Naive B cell (primary cell): ENCODE measurements at regions not wholly inside any gene's neighbourhood (a gene's known extent, or its start where the extent isn't known, plus 50 kb on each side); places are given as distances from the start of the nearest gene placed in this dataset.
"Not testable (repeated sequence)": the region's sequence is repeated elsewhere in the genome, so short reads cannot be mapped to it uniquely, and the experiment has no call there.

ENCODE experiments used
- ATAC-seq, 2 donors: fragments of 150-1000 bp; cut with Tn5 transposase; 2 replicates each; pipeline ENCODE4 v1.10.0; 2021; ENCODE audit warnings: low read depth in 2 of 2, mild to moderate bottlenecking in 2 of 2, moderate library complexity in 2 of 2
- DNase-seq: peaks from one replicate; pipeline ENCODE4 v3.0.0; 2022
- H3K27ac Mint-ChIP-seq, 6 donors: one replicate each; pipeline ENCODE4 v1.8.0; 2020 to 2022; ENCODE audit warnings: mild to moderate bottlenecking in 6 of 6, mixed read lengths in 6 of 6, moderate library complexity in 5 of 6, inconsistent platforms in 2 of 6
- H3K27me3 Mint-ChIP-seq, 3 donors: one replicate each; pipeline ENCODE4 v1.8.0; 2021 to 2022; ENCODE audit warnings: mixed read lengths in 3 of 3, mild to moderate bottlenecking in 1 of 3
- H3K36me3 Mint-ChIP-seq, 2 donors: one replicate each; pipeline ENCODE4 v1.8.0; 2020 to 2022; ENCODE audit warnings: mixed read lengths in 2 of 2, inconsistent platforms in 1 of 2, mild to moderate bottlenecking in 1 of 2
- H3K4me1 Mint-ChIP-seq, 3 donors: one replicate each; pipeline ENCODE4 v1.8.0; 2020 to 2022; ENCODE audit warnings: mixed read lengths in 3 of 3, inconsistent platforms in 1 of 3, mild to moderate bottlenecking in 1 of 3, moderate library complexity in 1 of 3
- H3K4me3 Mint-ChIP-seq, 8 donors: one replicate each; pipeline ENCODE4 v1.8.0; 2020 to 2022; ENCODE audit warnings: mild to moderate bottlenecking in 8 of 8, mixed read lengths in 8 of 8, moderate library complexity in 8 of 8, inconsistent platforms in 2 of 8
- H3K9me3 Mint-ChIP-seq, 7 donors: one replicate each; pipeline ENCODE4 v1.8.0; 2020 to 2022; ENCODE audit warnings: mixed read lengths in 7 of 7, mild to moderate bottlenecking in 5 of 7, inconsistent platforms in 2 of 7, moderate library complexity in 1 of 7

DNA sequence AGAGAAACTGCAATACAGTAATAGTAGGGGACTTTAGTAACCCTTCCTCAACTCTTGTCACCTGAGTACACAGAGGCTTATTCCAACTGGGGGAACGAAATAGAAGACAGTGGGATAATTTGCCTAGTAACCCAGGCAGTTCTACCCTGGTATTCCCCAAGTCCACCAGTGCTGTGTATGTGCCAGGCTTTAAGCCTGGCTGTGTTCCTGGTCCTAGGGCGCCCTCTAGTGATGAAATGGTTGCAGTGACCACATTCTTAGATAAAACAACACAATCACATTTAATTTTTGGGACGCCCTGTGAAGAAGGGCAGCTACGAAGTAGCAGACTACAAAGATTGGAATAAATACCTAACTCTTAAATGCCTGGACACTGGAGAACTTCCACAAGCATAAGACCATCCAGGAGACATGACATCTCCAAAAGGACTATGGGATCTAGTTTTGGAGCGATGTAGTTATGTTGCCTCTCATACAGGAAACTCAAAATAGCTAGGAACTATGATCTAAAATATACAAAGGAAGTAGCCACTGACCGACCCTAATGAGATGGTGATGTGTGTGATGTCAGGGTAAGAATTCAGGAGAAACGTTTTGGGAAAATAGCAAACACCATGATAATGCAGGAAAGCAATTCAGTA, 163.0 kb upstream of the XIST start:
- ATAC-seq, result peak; percentile 66 to 68
- H3K27me3 Mint-ChIP-seq, result no peaks in the 10 kb centered on the region
- peak overlapping the region in 1 of 6 donors; percentile 49 for H3K27ac Mint-ChIP-seq
- peaks cover 0 to 1% of the 10 kb centered on the region in 2 donors for H3K36me3 Mint-ChIP-seq
- no peak overlapping the region for H3K4me3 Mint-ChIP-seq
- H3K4me1 Mint-ChIP-seq, result peaks cover 0 to 5% (median 3%) of the 10 kb centered on the region in 3 donors
- peak; percentile 62 for DNase-seq
- H3K9me3 Mint-ChIP-seq, result no peaks in the 10 kb centered on the region

DNA sequence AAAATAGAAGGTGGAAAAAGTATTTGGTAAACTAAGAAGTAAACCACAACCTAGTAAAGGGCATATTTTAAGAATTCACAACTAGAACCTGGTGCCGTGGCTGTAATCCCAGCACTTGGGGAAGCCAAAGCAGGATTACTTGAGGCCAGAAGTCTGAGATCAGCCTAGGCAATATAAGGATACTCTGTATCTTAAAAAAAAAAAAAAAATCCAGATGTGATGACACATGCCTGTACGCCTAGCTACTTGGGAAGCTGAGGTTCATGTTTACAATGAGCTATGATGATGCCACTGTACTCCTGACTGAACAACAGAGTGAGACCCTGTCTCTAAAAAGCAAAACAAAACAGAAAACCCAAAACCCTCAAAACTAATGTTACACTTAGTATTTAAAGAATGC, 156.5 kb upstream of the XIST start:
- H3K9me3 Mint-ChIP-seq, result peaks cover 0 to 10% (median 6%) of the 10 kb centered on the region in 7 donors
- H3K27ac Mint-ChIP-seq, result no peak overlapping the region

DNA sequence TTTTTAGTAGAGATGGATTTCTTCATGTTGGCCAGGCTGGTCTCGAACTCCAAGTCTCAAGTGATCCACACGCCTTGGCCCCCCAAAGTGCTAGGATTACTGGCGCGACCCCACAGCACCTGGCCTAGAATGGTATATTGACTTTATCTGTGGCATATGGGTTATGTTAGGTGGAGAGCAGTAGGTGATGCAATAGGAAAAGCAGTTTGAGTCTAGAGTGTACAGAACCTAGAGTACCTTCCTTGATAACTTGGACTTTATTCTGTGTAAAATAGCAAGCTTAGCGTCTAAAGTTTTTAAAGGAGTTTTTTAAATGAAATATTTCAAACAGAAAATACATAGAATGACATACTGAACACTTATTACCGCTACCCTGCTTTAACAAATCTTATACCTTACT, 139.5 kb upstream of the XIST start:
- ATAC-seq, result no peak
- Mint-ChIP-seq H3K27me3 (no peaks in the 10 kb centered on the region), H3K27ac (no peak overlapping the region), H3K4me3 (no peak overlapping the region), H3K36me3 (peaks cover 22 to 33% of the 10 kb centered on the region in 2 donors), H3K4me1 (peaks cover 0 to 6% (median 4%) of the 10 kb centered on the region in 3 donors), H3K9me3 (peaks cover 0 to 5% (median 0%) of the 10 kb centered on the region in 7 donors)
- DNase-seq, result no peak

More for the DNA sequence above, 156.5 kb upstream of the XIST start:
- Mint-ChIP-seq H3K27me3 (no peaks in the 10 kb centered on the region), H3K36me3 (peaks cover 11 to 16% of the 10 kb centered on the region in 2 donors), H3K4me3 (no peak overlapping the region), H3K4me1 (no peaks in the 10 kb centered on the region)
- DNase-seq, result no peak
- no peak for ATAC-seq

DNA sequence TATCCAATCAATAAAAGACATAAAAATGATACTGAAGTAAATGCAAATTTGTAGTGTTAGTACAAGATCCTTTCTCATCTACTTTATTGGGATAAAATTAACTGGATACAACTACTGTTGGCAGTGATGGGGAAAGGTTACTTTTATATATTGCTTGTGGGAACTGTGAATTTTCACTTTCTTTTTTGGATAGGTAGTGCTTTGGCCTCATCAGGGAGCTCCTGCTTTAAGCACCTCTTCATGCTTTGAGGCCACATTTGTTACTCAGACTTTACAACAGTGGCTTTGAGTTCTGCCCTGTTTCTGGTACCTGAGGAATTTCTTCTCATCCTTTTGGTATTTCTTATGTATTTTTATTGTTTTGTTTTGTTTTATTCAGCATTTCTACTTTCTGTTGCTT, 134.7 kb upstream of the XIST start:
- H3K4me3 Mint-ChIP-seq, result no peak overlapping the region
- no peak for DNase-seq
- H3K27ac Mint-ChIP-seq, result no peak overlapping the region
- peaks cover 0 to 13% (median 7%) of the 10 kb centered on the region in 3 donors for H3K4me1 Mint-ChIP-seq
- H3K36me3 Mint-ChIP-seq, result peaks cover 14 to 22% of the 10 kb centered on the region in 2 donors
- H3K27me3 Mint-ChIP-seq, result no peaks in the 10 kb centered on the region
- peaks cover 0 to 3% (median 0%) of the 10 kb centered on the region in 7 donors for H3K9me3 Mint-ChIP-seq
- no peak for ATAC-seq

DNA sequence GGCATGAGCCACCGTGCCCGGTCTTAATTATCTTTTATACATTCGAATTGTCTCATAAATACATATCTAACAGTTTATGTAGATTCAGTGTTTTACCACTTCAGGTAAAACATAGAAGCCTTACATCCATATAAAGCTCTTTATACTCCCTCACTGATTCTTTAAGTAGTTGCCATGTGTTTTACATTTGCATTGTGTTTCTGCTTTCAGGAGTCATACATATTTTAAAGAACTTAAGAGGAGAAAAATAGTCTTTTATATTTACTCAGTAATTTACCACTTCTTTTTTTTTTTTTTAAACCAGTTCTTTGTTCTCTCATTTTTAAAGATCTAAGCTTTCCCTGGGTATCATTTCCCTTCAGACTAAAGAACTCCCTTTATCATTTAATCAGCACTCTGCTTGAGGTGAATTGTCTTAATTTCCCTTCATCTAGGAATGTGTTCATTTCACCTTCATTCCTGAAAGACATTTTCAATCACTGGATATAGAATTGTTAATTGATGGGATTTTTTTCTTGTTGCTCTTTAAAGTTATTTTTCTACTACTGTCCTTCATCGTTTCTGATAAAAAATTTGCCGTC, 127.1 kb upstream of the XIST start:
- no peak for ATAC-seq
- peak overlapping the region in 3 of 6 donors; percentile 29 to 51 (median 34) for H3K27ac Mint-ChIP-seq
- H3K36me3 Mint-ChIP-seq, result peaks cover 5 to 7% of the 10 kb centered on the region in 2 donors
- no peaks in the 10 kb centered on the region for H3K9me3 Mint-ChIP-seq
- DNase-seq, result no peak
- no peak overlapping the region for H3K4me3 Mint-ChIP-seq
- H3K27me3 Mint-ChIP-seq, result no peaks in the 10 kb centered on the region
- H3K4me1 Mint-ChIP-seq, result peaks cover 18 to 46% (median 20%) of the 10 kb centered on the region in 3 donors

DNA sequence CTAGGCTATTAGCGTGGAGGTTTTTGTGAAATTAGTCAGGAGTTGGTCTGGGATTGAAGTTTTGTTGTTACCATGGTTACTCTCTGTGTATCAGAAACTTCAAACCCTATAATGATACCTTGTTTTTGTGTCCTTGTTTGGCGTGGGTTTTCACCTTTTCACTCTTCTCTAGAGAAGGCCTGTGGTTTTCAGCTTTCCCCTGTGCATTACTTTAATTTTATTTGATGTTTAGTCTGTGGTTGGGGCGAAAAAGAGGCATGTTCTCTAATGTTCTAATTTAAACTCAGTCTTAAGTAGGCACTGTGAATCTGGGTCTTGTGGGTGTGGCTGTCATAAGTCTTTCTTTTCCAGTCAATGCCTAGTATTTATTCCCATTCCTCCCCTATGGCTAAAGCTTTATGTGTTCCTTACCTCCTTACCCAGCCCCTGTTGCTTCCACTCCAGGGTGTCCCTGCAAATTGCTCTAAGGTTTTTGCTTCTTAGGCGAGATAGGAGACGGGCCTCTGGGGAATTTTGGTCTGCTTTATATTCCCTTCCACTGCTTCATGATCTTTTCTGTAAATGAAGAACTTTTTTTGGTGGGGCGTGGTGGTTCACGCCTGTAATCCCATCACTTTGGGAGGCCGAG, 125.1 kb upstream of the XIST start:
- Mint-ChIP-seq H3K27ac (peak overlapping the region in 5 of 6 donors; percentile 22 to 92 (median 51)), H3K27me3 (no peaks in the 10 kb centered on the region), H3K36me3 (peaks cover 5 to 8% of the 10 kb centered on the region in 2 donors), H3K4me3 (peak overlapping the region in 1 of 8 donors; percentile 24), H3K9me3 (no peaks in the 10 kb centered on the region), H3K4me1 (peaks cover 18 to 57% (median 25%) of the 10 kb centered on the region in 3 donors)
- peak; percentile 27 to 41 for ATAC-seq
- no peak for DNase-seq

DNA sequence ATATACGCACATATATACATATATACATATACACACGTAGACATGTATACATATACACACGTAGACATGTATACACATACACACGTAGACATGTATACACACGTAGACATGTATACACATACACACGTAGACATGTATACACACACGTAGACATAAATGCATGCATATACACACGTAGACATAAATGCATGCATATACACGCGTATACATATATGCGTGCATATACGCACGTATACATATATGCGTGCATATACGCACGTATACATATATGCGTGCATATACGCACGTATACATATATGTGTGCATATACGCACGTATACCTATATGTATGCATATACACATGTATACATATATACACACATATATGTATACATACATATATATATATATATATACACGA, 114.9 kb upstream of the XIST start:
- H3K9me3 Mint-ChIP-seq, ATAC-seq, H3K36me3 Mint-ChIP-seq, H3K27me3 Mint-ChIP-seq, H3K4me3 Mint-ChIP-seq, DNase-seq: not testable (repeated sequence)
- Mint-ChIP-seq H3K27ac (peak overlapping the region in 1 of 6 donors; percentile 56), H3K4me1 (peaks cover 12 to 23% (median 15%) of the 10 kb centered on the region in 3 donors)

DNA sequence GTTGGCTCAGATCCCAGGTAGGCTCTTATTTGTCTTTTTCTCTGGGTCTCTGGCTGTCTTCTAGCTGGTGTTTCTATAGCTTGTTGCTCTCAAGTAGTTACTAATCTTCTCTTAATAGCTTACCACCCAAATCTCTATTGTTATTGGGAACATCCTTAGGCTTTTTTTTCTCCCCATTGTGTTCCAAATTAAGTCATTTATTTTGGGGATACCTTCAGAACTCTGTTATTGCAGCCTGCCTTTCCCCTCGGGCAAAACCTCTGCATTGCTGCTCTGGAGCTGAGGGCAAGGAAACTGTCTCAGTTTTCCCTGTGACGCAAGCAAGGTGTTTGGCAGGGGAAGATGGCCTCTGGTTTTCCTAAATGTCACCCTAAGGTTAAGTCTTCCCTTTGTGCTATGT, 113.3 kb upstream of the XIST start:
- DNase-seq, result no peak
- Mint-ChIP-seq H3K9me3 (no peaks in the 10 kb centered on the region), H3K27me3 (no peaks in the 10 kb centered on the region), H3K4me3 (no peak overlapping the region), H3K36me3 (peaks cover 0 to 5% of the 10 kb centered on the region in 2 donors), H3K4me1 (peaks cover 16 to 35% (median 17%) of the 10 kb centered on the region in 3 donors), H3K27ac (peak overlapping the region in 3 of 6 donors; percentile 36 to 52 (median 38))
- no peak for ATAC-seq

DNA sequence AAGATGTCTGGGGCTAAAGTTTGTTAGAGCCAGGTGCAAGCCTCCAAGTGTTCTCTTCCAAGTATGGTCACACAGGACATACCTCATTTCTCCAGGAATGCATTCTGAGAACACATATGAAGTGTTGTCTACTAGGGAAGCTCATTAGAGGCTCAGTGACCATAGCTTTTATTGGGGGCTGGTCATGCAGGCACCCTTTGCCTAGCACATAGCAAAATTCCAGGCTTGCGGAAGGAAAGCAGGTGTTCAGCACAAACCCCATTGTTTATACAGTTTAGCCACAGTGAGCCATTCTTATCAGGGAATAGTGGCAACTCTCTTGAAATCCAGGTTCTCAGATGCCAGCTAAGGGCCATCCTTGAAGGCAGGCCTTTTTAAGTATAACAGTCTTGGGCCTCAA, 112.1 kb upstream of the XIST start:
- H3K9me3 Mint-ChIP-seq, result no peaks in the 10 kb centered on the region
- peaks cover 19 to 44% (median 20%) of the 10 kb centered on the region in 3 donors for H3K4me1 Mint-ChIP-seq
- ATAC-seq (no peak), DNase-seq (no peak)
- H3K4me3 Mint-ChIP-seq, result no peak overlapping the region
- no peaks in the 10 kb centered on the region for H3K36me3 Mint-ChIP-seq
- no peak overlapping the region for H3K27ac Mint-ChIP-seq
- no peaks in the 10 kb centered on the region for H3K27me3 Mint-ChIP-seq

DNA sequence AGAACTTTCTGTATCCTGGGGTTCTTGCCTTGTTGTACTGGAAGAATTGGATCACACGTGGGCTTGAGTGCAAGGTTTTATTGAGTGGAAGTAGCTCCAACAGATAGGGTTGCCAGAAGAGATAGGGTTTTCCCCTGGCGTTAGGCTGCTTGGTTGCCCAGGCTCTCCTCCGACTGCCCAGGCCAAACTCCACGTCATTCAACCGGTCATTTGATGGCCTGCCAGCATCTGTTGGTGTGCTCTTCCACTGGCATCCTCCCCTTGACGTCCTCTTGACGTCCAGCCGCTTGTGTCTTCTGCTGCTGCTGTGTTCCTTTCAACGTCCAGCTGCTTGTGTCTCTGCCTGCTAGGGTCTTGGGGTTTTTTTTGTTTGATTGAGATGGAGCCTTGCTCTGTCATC, 111.2 kb upstream of the XIST start:
- DNase-seq, result no peak
- ATAC-seq, result no peak
- no peaks in the 10 kb centered on the region for H3K27me3 Mint-ChIP-seq
- no peaks in the 10 kb centered on the region for H3K36me3 Mint-ChIP-seq
- no peaks in the 10 kb centered on the region for H3K9me3 Mint-ChIP-seq
- H3K4me1 Mint-ChIP-seq, result peaks cover 19 to 53% (median 20%) of the 10 kb centered on the region in 3 donors
- no peak overlapping the region for H3K4me3 Mint-ChIP-seq
- peak overlapping the region in 1 of 6 donors; percentile 20 for H3K27ac Mint-ChIP-seq

DNA sequence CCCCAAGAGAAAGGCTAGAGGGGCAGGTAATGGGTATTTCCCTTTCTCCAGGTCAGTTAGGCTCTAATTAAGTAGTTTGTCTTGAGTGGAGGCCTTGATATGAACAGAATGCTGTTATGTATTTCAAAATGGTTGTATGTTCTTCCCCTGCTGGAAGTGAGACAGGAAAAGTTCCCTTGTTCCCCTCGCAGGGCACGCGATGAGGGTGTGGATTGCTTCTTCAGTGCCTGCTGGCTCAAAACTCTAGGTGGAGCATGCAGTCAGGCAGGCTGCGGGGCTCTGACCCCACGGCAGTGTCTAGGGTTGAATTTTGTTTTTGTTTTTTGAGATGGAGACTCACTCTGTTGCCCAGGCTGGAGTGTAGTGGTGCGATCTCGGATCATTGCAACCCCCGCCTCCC, 110.4 kb upstream of the XIST start:
- no peak overlapping the region for H3K4me3 Mint-ChIP-seq
- H3K9me3 Mint-ChIP-seq, result no peaks in the 10 kb centered on the region
- peaks cover 20 to 60% (median 24%) of the 10 kb centered on the region in 3 donors for H3K4me1 Mint-ChIP-seq
- H3K27me3 Mint-ChIP-seq, result no peaks in the 10 kb centered on the region
- H3K36me3 Mint-ChIP-seq, result no peaks in the 10 kb centered on the region
- no peak for ATAC-seq
- H3K27ac Mint-ChIP-seq, result no peak overlapping the region
- no peak for DNase-seq

DNA sequence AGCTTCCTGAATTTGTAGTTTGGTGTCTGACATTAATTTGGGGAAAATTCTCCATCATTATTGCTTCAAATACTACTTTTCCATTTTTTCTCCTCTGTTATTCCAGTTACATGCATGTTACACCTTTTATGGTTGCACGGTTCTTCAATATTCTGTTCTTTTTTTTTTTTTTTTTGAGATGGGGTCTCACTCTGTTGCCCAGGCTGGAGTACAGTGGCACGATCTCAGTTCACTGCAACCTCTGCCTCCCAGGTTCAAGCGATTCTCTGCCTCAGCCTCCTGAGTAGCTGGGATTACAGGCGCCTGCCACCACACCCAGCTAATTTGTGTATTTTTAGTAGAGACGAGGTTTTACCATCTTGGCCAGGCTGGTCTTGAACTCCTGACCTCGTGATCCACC, 109.4 kb upstream of the XIST start:
- H3K4me3 Mint-ChIP-seq, DNase-seq, H3K27me3 Mint-ChIP-seq, ATAC-seq, H3K9me3 Mint-ChIP-seq, H3K36me3 Mint-ChIP-seq: not testable (repeated sequence)
- Mint-ChIP-seq H3K27ac (peak overlapping the region in 3 of 6 donors; percentile 59 to 84 (median 62)), H3K4me1 (peaks cover 26 to 69% (median 28%) of the 10 kb centered on the region in 3 donors)

DNA sequence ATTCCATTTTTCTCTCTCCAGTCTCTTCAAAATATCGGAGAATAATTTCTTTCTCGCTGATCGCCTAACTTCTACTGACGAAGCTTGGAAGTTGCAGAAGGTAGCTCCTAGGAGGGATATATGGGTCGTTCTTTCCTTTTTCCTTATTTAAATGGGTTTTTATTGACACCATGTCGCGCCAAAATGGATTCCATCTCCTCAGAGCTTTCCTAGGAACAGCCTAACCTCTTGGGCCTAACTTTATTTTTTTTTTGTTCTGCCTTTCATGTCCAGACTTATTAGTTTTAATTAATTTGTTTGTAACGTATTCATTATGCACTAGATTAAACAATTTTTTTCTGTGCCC, 92.0 kb upstream of the XIST start:
- Mint-ChIP-seq H3K27ac (peak overlapping the region; percentile 85 to 97 (median 88)), H3K27me3 (no peaks in the 10 kb centered on the region), H3K4me3 (peak overlapping the region; percentile 79 to 98 (median 91)), H3K4me1 (peaks cover 22 to 40% (median 28%) of the 10 kb centered on the region in 3 donors), H3K36me3 (peaks cover 0 to 4% of the 10 kb centered on the region in 2 donors), H3K9me3 (no peaks in the 10 kb centered on the region)
- ATAC-seq, result no peak
- no peak for DNase-seq
